ENCODE measurements at regions not wholly inside any gene's neighbourhood (a gene's known extent, or its start where the extent isn't known, plus 50 kb on each side); places are given as distances from the start of the nearest gene placed in this dataset.
"Not testable (repeated sequence)": the region's sequence is repeated elsewhere in the genome, so short reads cannot be mapped to it uniquely, and the experiment has no call there.

GRCh38 chr21:18000981-18001686 is 182.0 kb upstream of the C21orf91 start:
- TF ChIP-seq, protein P1, sequence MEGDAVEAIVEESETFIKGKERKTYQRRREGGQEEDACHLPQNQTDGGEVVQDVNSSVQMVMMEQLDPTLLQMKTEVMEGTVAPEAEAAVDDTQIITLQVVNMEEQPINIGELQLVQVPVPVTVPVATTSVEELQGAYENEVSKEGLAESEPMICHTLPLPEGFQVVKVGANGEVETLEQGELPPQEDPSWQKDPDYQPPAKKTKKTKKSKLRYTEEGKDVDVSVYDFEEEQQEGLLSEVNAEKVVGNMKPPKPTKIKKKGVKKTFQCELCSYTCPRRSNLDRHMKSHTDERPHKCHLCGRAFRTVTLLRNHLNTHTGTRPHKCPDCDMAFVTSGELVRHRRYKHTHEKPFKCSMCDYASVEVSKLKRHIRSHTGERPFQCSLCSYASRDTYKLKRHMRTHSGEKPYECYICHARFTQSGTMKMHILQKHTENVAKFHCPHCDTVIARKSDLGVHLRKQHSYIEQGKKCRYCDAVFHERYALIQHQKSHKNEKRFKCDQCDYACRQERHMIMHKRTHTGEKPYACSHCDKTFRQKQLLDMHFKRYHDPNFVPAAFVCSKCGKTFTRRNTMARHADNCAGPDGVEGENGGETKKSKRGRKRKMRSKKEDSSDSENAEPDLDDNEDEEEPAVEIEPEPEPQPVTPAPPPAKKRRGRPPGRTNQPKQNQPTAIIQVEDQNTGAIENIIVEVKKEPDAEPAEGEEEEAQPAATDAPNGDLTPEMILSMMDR (IDR thresholded peaks at IDR 0.05): no peak
- no peak for TF ChIP-seq POLR2A (IDR thresholded peaks at IDR 0.05)
- DNase-seq: no peak
- Histone ChIP-seq H3K36me3 (no peaks in the 10 kb centered on the region), H3K4me3 (no peak overlapping the region), H3K27ac (no peak overlapping the region), H3K9me3 (no peaks in the 10 kb centered on the region), H3K27me3 (no peaks in the 10 kb centered on the region), H3K4me1 (no peaks in the 10 kb centered on the region)

GRCh38 chr21:17998599-17998998 is 179.4 kb upstream of the C21orf91 start:
- H3K27ac ChIP-seq, H3K4me3 ChIP-seq, H3K27me3 ChIP-seq, H3K36me3 ChIP-seq, DNase-seq, H3K9me3 ChIP-seq, H3K4me1 ChIP-seq: not testable (repeated sequence)

- no peak for DNase-seq
- H3K36me3 ChIP-seq: no peaks in the 10 kb centered on the region
- TF ChIP-seq POLR2A (IDR thresholded peaks at IDR 0.05): no peak
- TF ChIP-seq, protein P1 (IDR thresholded peaks at IDR 0.05): no peak
- H3K4me1 ChIP-seq: no peaks in the 10 kb centered on the region
- no peak overlapping the region for H3K4me3 ChIP-seq
- H3K27me3 ChIP-seq: no peaks in the 10 kb centered on the region
- no peaks in the 10 kb centered on the region for H3K9me3 ChIP-seq
- no peak overlapping the region for H3K27ac ChIP-seq
Measured at GRCh38 chr21:17989780-17990179, 170.6 kb upstream of the C21orf91 start.

- TF ChIP-seq POLR2A (IDR thresholded peaks at IDR 0.05): no peak
- TF ChIP-seq, protein P1 (IDR thresholded peaks at IDR 0.05): no peak
- H3K27me3 ChIP-seq: no peaks in the 10 kb centered on the region
- H3K27ac ChIP-seq: no peak overlapping the region
- no peak for DNase-seq
- H3K36me3 ChIP-seq: no peaks in the 10 kb centered on the region
- H3K4me1 ChIP-seq: no peaks in the 10 kb centered on the region
- H3K4me3 ChIP-seq: no peak overlapping the region
- H3K9me3 ChIP-seq: no peaks in the 10 kb centered on the region
Measured at GRCh38 chr21:17988102-17988437, 168.9 kb upstream of the C21orf91 start.

- Histone ChIP-seq H3K27ac (no peak overlapping the region), H3K36me3 (no peaks in the 10 kb centered on the region), H3K4me1 (no peaks in the 10 kb centered on the region), H3K4me3 (no peak overlapping the region), H3K9me3 (no peaks in the 10 kb centered on the region), H3K27me3 (no peaks in the 10 kb centered on the region)
- no peak for DNase-seq
- TF ChIP-seq, protein P1 (IDR thresholded peaks at IDR 0.05): no peak
- TF ChIP-seq POLR2A (IDR thresholded peaks at IDR 0.05): no peak
Measured at GRCh38 chr21:17987382-17988101, 168.4 kb upstream of the C21orf91 start.

DNA sequence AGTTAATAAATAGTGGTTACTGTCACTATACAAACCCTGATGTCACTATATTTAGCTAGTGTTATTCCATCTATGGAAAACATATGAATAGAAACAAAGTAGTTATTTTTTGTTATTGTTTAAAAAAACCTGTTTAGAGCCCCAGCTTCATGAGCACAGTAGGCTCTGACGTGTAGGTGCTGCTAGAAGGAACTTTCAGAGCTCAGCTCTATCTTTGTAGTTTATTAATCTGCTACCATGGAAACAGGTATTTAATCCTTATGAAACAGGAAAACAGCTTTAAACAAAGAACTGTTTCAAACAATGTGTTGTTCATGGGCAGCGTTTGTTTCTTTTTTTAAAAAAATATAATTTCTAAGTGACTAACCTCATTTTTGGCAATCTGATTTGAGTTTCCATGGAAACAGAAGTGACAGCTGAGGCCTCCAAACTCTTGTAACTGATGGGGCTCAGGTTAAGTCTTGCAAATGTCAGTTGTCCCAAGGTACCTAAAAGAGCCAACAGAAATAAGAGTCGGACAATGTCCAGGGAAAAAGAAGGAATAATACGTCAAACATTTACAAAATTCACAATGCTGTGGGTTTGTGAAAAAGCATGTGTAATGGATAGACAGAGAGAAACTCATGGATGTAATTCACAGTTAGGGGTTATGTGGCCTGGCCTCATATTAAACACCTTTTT is 162.0 kb upstream of the C21orf91 start:
- Histone ChIP-seq H3K36me3 (no peaks in the 10 kb centered on the region), H3K27me3 (no peaks in the 10 kb centered on the region), H3K4me3 (no peak overlapping the region), H3K9me3 (no peaks in the 10 kb centered on the region), H3K4me1 (no peaks in the 10 kb centered on the region), H3K27ac (no peak overlapping the region)
- DNase-seq: no peak
- TF ChIP-seq, protein P1 (IDR thresholded peaks at IDR 0.05): no peak
- TF ChIP-seq POLR2A (IDR thresholded peaks at IDR 0.05): no peak

Measured in Peyer's patch (tissue), 4 donors.